ENCODE measurements at regions not wholly inside any gene's neighbourhood (a gene's known extent, or its start where the extent isn't known, plus 50 kb on each side); places are given as distances from the start of the nearest gene placed in this dataset.

GRCh38 chr18:34075963-34076860, 148.5 kb downstream of the NOL4 start:
- TF ChIP-seq TAF1 (IDR thresholded peaks at IDR 0.05; ENCODE audit: borderline replicate concordance, low read depth, low read length) (no peak), POLR2AphosphoS5 (IDR thresholded peaks at IDR 0.05; ENCODE audit: low read depth, low read length) (no peak), POLR2A (IDR thresholded peaks at IDR 0.05; ENCODE audit: low read depth, low read length) (no peak)
- no peak for FAIRE-seq
- no peak for DNase-seq (ENCODE audit: insufficient read length)

- FAIRE-seq (peak; percentile 57), DNase-seq (ENCODE audit: insufficient read length) (no peak)
- TF ChIP-seq POLR2AphosphoS5 (IDR thresholded peaks at IDR 0.05; ENCODE audit: low read depth, low read length) = no peak
- TF ChIP-seq TAF1 (IDR thresholded peaks at IDR 0.05; ENCODE audit: borderline replicate concordance, low read depth, low read length) = no peak
- TF ChIP-seq POLR2A (IDR thresholded peaks at IDR 0.05; ENCODE audit: low read depth, low read length) = no peak
Observed at GRCh38 chr18:34061226-34061625, 163.5 kb downstream of the NOL4 start.

GRCh38 chr18:34055227-34055626, 169.5 kb downstream of the NOL4 start:
- TF ChIP-seq POLR2AphosphoS5 (IDR thresholded peaks at IDR 0.05; ENCODE audit: low read depth, low read length) (no peak), POLR2A (IDR thresholded peaks at IDR 0.05; ENCODE audit: low read depth, low read length) (no peak), TAF1 (IDR thresholded peaks at IDR 0.05; ENCODE audit: borderline replicate concordance, low read depth, low read length) (no peak)
- FAIRE-seq = no peak
- no peak for DNase-seq (ENCODE audit: insufficient read length)

- DNase-seq (ENCODE audit: insufficient read length) = no peak
- FAIRE-seq = no peak
- TF ChIP-seq POLR2A (IDR thresholded peaks at IDR 0.05; ENCODE audit: low read depth, low read length) (no peak), TAF1 (IDR thresholded peaks at IDR 0.05; ENCODE audit: borderline replicate concordance, low read depth, low read length) (no peak), POLR2AphosphoS5 (IDR thresholded peaks at IDR 0.05; ENCODE audit: low read depth, low read length) (no peak)
Observed at GRCh38 chr18:34050661-34051060, 174.1 kb downstream of the NOL4 start.

- FAIRE-seq (no peak), DNase-seq (ENCODE audit: insufficient read length) (no peak)
- TF ChIP-seq TAF1 (IDR thresholded peaks at IDR 0.05; ENCODE audit: borderline replicate concordance, low read depth, low read length) (no peak), POLR2AphosphoS5 (IDR thresholded peaks at IDR 0.05; ENCODE audit: low read depth, low read length) (no peak), POLR2A (IDR thresholded peaks at IDR 0.05; ENCODE audit: low read depth, low read length) (no peak)
Observed at GRCh38 chr18:34049511-34049910, 175.2 kb downstream of the NOL4 start.

- DNase-seq (ENCODE audit: insufficient read length) (no peak), FAIRE-seq (no peak)
- no peak for TF ChIP-seq POLR2A (IDR thresholded peaks at IDR 0.05; ENCODE audit: low read depth, low read length)
- TF ChIP-seq TAF1 (IDR thresholded peaks at IDR 0.05; ENCODE audit: borderline replicate concordance, low read depth, low read length) = no peak
- no peak for TF ChIP-seq POLR2AphosphoS5 (IDR thresholded peaks at IDR 0.05; ENCODE audit: low read depth, low read length)
Observed at GRCh38 chr18:34048423-34048822, 176.3 kb downstream of the NOL4 start.

GRCh38 chr18:34042423-34043146, 182.1 kb downstream of the NOL4 start:
- TF ChIP-seq POLR2A (IDR thresholded peaks at IDR 0.05; ENCODE audit: low read depth, low read length) = no peak
- no peak for TF ChIP-seq POLR2AphosphoS5 (IDR thresholded peaks at IDR 0.05; ENCODE audit: low read depth, low read length)
- TF ChIP-seq TAF1 (IDR thresholded peaks at IDR 0.05; ENCODE audit: borderline replicate concordance, low read depth, low read length) = no peak
- DNase-seq (ENCODE audit: insufficient read length) (no peak), FAIRE-seq (peak; percentile 77)

GRCh38 chr18:34039611-34040010, 185.1 kb downstream of the NOL4 start:
- DNase-seq (ENCODE audit: insufficient read length) (no peak), FAIRE-seq (peak; percentile 50)
- no peak for TF ChIP-seq POLR2A (IDR thresholded peaks at IDR 0.05; ENCODE audit: low read depth, low read length)
- no peak for TF ChIP-seq POLR2AphosphoS5 (IDR thresholded peaks at IDR 0.05; ENCODE audit: low read depth, low read length)
- TF ChIP-seq TAF1 (IDR thresholded peaks at IDR 0.05; ENCODE audit: borderline replicate concordance, low read depth, low read length) = no peak

GRCh38 chr18:34039201-34039600, 185.5 kb downstream of the NOL4 start:
- TF ChIP-seq POLR2A (IDR thresholded peaks at IDR 0.05; ENCODE audit: low read depth, low read length) = no peak
- no peak for TF ChIP-seq TAF1 (IDR thresholded peaks at IDR 0.05; ENCODE audit: borderline replicate concordance, low read depth, low read length)
- no peak for TF ChIP-seq POLR2AphosphoS5 (IDR thresholded peaks at IDR 0.05; ENCODE audit: low read depth, low read length)
- peak; percentile 57 for FAIRE-seq

GRCh38 chr18:34038086-34038485, 186.6 kb downstream of the NOL4 start:
- TF ChIP-seq POLR2A (IDR thresholded peaks at IDR 0.05; ENCODE audit: low read depth, low read length) (no peak), TAF1 (IDR thresholded peaks at IDR 0.05; ENCODE audit: borderline replicate concordance, low read depth, low read length) (no peak), POLR2AphosphoS5 (IDR thresholded peaks at IDR 0.05; ENCODE audit: low read depth, low read length) (no peak)
- peak; percentile 30 for FAIRE-seq
- DNase-seq (ENCODE audit: insufficient read length) = no peak

More at GRCh38 chr18:34039201-34039600, 185.5 kb downstream of the NOL4 start:
- DNase-seq (ENCODE audit: insufficient read length) = no peak

GRCh38 chr18:34033968-34034367, 190.7 kb downstream of the NOL4 start:
- TF ChIP-seq POLR2AphosphoS5 (IDR thresholded peaks at IDR 0.05; ENCODE audit: low read depth, low read length) = no peak
- TF ChIP-seq POLR2A (IDR thresholded peaks at IDR 0.05; ENCODE audit: low read depth, low read length) = no peak
- TF ChIP-seq TAF1 (IDR thresholded peaks at IDR 0.05; ENCODE audit: borderline replicate concordance, low read depth, low read length) = no peak
- FAIRE-seq = peak; percentile 84
- DNase-seq (ENCODE audit: insufficient read length) = no peak
